ENCODE measurements at regions not wholly inside any gene's neighbourhood (a gene's known extent, or its start where the extent isn't known, plus 50 kb on each side); places are given as distances from the start of the nearest gene placed in this dataset.

GRCh38 chr5:18732556-18733479 lies 1098.6 kb downstream of the TAF11L14 start:
- TF ChIP-seq EZH2 (IDR thresholded peaks at IDR 0.05; ENCODE audit: borderline replicate concordance), result no peak
- TF ChIP-seq, protein P1, sequence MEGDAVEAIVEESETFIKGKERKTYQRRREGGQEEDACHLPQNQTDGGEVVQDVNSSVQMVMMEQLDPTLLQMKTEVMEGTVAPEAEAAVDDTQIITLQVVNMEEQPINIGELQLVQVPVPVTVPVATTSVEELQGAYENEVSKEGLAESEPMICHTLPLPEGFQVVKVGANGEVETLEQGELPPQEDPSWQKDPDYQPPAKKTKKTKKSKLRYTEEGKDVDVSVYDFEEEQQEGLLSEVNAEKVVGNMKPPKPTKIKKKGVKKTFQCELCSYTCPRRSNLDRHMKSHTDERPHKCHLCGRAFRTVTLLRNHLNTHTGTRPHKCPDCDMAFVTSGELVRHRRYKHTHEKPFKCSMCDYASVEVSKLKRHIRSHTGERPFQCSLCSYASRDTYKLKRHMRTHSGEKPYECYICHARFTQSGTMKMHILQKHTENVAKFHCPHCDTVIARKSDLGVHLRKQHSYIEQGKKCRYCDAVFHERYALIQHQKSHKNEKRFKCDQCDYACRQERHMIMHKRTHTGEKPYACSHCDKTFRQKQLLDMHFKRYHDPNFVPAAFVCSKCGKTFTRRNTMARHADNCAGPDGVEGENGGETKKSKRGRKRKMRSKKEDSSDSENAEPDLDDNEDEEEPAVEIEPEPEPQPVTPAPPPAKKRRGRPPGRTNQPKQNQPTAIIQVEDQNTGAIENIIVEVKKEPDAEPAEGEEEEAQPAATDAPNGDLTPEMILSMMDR (IDR thresholded peaks at IDR 0.05; ENCODE audit: poor library complexity), result no peak
